GM18858 (cell line): ENCODE measurements at regions not wholly inside any gene's neighbourhood (a gene's known extent, or its start where the extent isn't known, plus 50 kb on each side); places are given as distances from the start of the nearest gene placed in this dataset.
A peak's percentile ranks its signal among the peaks of the same experiment; 100 is the strongest.

Experiments
- ATAC-seq: cut with Tn5 transposase; IDR thresholded peaks from one replicate; pipeline ENCODE4 v1.9.1; 2021; ENCODE audit not compliant: unreplicated experiment

- ATAC-seq, result no peak
Observed at GRCh38 chr6:93083337-93084230, 335.8 kb downstream of the EPHA7 start.

GRCh38 chr6:93081901-93082300, 337.5 kb downstream of the EPHA7 start:
- no peak for ATAC-seq

- ATAC-seq, result no peak
Observed at GRCh38 chr6:93079061-93079460, 340.3 kb downstream of the EPHA7 start.

GRCh38 chr6:93073811-93074210, 345.5 kb downstream of the EPHA7 start:
- no peak for ATAC-seq

- no peak for ATAC-seq
Observed at GRCh38 chr6:93069856-93070255, 349.5 kb downstream of the EPHA7 start.

GRCh38 chr6:93059911-93060310, 359.4 kb downstream of the EPHA7 start:
- ATAC-seq, result no peak

- no peak for ATAC-seq
Observed at GRCh38 chr6:93057584-93057983, 361.8 kb downstream of the EPHA7 start.

- no peak for ATAC-seq
Observed at GRCh38 chr6:93048381-93048780, 371.0 kb downstream of the EPHA7 start.

GRCh38 chr6:93047033-93047432, 372.3 kb downstream of the EPHA7 start:
- no peak for ATAC-seq

- ATAC-seq, result no peak
Observed at GRCh38 chr6:93045156-93045555, 374.2 kb downstream of the EPHA7 start.

- no peak for ATAC-seq
Observed at GRCh38 chr6:93040375-93040774, 379.0 kb downstream of the EPHA7 start.

GRCh38 chr6:93036835-93037234, 382.5 kb downstream of the EPHA7 start:
- ATAC-seq, result no peak

- ATAC-seq, result no peak
Observed at GRCh38 chr6:93035756-93036155, 383.6 kb downstream of the EPHA7 start.

- ATAC-seq, result no peak
Observed at GRCh38 chr6:93021235-93021915, 398.0 kb downstream of the EPHA7 start.

GRCh38 chr6:93017626-93018025, 401.7 kb downstream of the EPHA7 start:
- no peak for ATAC-seq

GRCh38 chr6:93017213-93017612, 402.1 kb downstream of the EPHA7 start:
- no peak for ATAC-seq

GRCh38 chr6:93013054-93013453, 406.3 kb downstream of the EPHA7 start:
- ATAC-seq, result no peak

- no peak for ATAC-seq
Observed at GRCh38 chr6:93008375-93008774, 411.0 kb downstream of the EPHA7 start.

- no peak for ATAC-seq
Observed at GRCh38 chr6:92989656-92990055, 429.7 kb downstream of the EPHA7 start.

- ATAC-seq, result no peak
Observed at GRCh38 chr6:92979281-92979680, 440.1 kb downstream of the EPHA7 start.

GRCh38 chr6:92977018-92977417, 442.3 kb downstream of the EPHA7 start:
- peak; percentile 68 for ATAC-seq

- ATAC-seq, result no peak
Observed at GRCh38 chr6:92967362-92967761, 452.0 kb downstream of the EPHA7 start.
